Glutamatergic neuron (in vitro differentiated cells): ENCODE measurements at regions not wholly inside any gene's neighbourhood (a gene's known extent, or its start where the extent isn't known, plus 50 kb on each side); places are given as distances from the start of the nearest gene placed in this dataset.
A peak's percentile ranks its signal among the peaks of the same experiment; 100 is the strongest.

Source experiments
- DNase-seq: peaks from one replicate; pipeline ENCODE4 v3.0.0; 2022
- H3K27ac Mint-ChIP-seq: one replicate; pipeline ENCODE4 v1.8.0; 2020; ENCODE audit warnings: mild to moderate bottlenecking, mixed read lengths, inconsistent platforms; ENCODE audit not compliant: unreplicated experiment
- H3K27me3 Mint-ChIP-seq: one replicate; pipeline ENCODE4 v1.8.0; 2020; ENCODE audit warnings: mild to moderate bottlenecking, moderate library complexity, mixed read lengths, inconsistent platforms; ENCODE audit not compliant: unreplicated experiment
- H3K36me3 Mint-ChIP-seq: one replicate; pipeline ENCODE4 v1.8.0; 2020; ENCODE audit warnings: mild to moderate bottlenecking, mixed read lengths, inconsistent platforms; ENCODE audit not compliant: unreplicated experiment
- H3K4me1 Mint-ChIP-seq: one replicate; pipeline ENCODE4 v1.8.0; 2020; ENCODE audit warnings: mild to moderate bottlenecking, low read depth, mixed read lengths, inconsistent platforms; ENCODE audit not compliant: unreplicated experiment
- H3K4me3 Mint-ChIP-seq: one replicate; pipeline ENCODE4 v1.8.0; 2020; ENCODE audit warnings: mild to moderate bottlenecking, mixed read lengths, inconsistent platforms; ENCODE audit not compliant: unreplicated experiment
- H3K9me3 Mint-ChIP-seq: one replicate; pipeline ENCODE4 v1.8.0; 2020; ENCODE audit warnings: mild to moderate bottlenecking, moderate library complexity, mixed read lengths, inconsistent platforms; ENCODE audit not compliant: unreplicated experiment
- CTCF ChIP-seq: fragments of 200-600 bp; sonication (generic); IDR thresholded peaks from one replicate; pipeline ENCODE4 v1.5.0; 2021; ENCODE audit not compliant: partially characterized antibody, unreplicated experiment

- no peak for TF ChIP-seq CTCF
- no peak overlapping the region for H3K27ac Mint-ChIP-seq
- no peak overlapping the region for H3K4me3 Mint-ChIP-seq
- H3K4me1 Mint-ChIP-seq: peaks cover 13% of the 10 kb centered on the region
- no peak for DNase-seq
- H3K27me3 Mint-ChIP-seq: peaks cover 3% of the 10 kb centered on the region
- H3K36me3 Mint-ChIP-seq: peaks cover 5% of the 10 kb centered on the region
- no peaks in the 10 kb centered on the region for H3K9me3 Mint-ChIP-seq
Measured at GRCh38 chr1:29636936-29637335, 400.6 kb downstream of the PTPRU start.

- Mint-ChIP-seq H3K27me3 (peaks cover 7% of the 10 kb centered on the region), H3K4me1 (peaks cover 13% of the 10 kb centered on the region), H3K27ac (no peak overlapping the region), H3K4me3 (peak overlapping the region; percentile 15), H3K9me3 (no peaks in the 10 kb centered on the region), H3K36me3 (peaks cover 5% of the 10 kb centered on the region)
- DNase-seq: no peak
- no peak for TF ChIP-seq CTCF
Measured at GRCh38 chr1:29635501-29636263, 399.4 kb downstream of the PTPRU start.

GRCh38 chr1:29634746-29635335, 398.5 kb downstream of the PTPRU start:
- no peaks in the 10 kb centered on the region for H3K9me3 Mint-ChIP-seq
- peaks cover 8% of the 10 kb centered on the region for H3K27me3 Mint-ChIP-seq
- H3K36me3 Mint-ChIP-seq: peaks cover 5% of the 10 kb centered on the region
- TF ChIP-seq CTCF: no peak
- peaks cover 13% of the 10 kb centered on the region for H3K4me1 Mint-ChIP-seq
- no peak overlapping the region for H3K27ac Mint-ChIP-seq
- no peak overlapping the region for H3K4me3 Mint-ChIP-seq
- DNase-seq: no peak

- DNase-seq: no peak
- Mint-ChIP-seq H3K36me3 (peaks cover 5% of the 10 kb centered on the region), H3K27me3 (peaks cover 8% of the 10 kb centered on the region), H3K4me3 (no peak overlapping the region), H3K9me3 (no peaks in the 10 kb centered on the region), H3K27ac (no peak overlapping the region), H3K4me1 (peaks cover 13% of the 10 kb centered on the region)
- no peak for TF ChIP-seq CTCF
Measured at GRCh38 chr1:29634324-29634723, 398.0 kb downstream of the PTPRU start.

GRCh38 chr1:29633771-29634170, 397.4 kb downstream of the PTPRU start:
- H3K27ac Mint-ChIP-seq: no peak overlapping the region
- peaks cover 8% of the 10 kb centered on the region for H3K27me3 Mint-ChIP-seq
- no peaks in the 10 kb centered on the region for H3K9me3 Mint-ChIP-seq
- no peak for DNase-seq
- peaks cover 5% of the 10 kb centered on the region for H3K36me3 Mint-ChIP-seq
- peaks cover 13% of the 10 kb centered on the region for H3K4me1 Mint-ChIP-seq
- TF ChIP-seq CTCF: no peak
- no peak overlapping the region for H3K4me3 Mint-ChIP-seq
